Urinary bladder (tissue), 3 donors: ENCODE measurements at regions not wholly inside any gene's neighbourhood (a gene's known extent, or its start where the extent isn't known, plus 50 kb on each side); places are given as distances from the start of the nearest gene placed in this dataset.
A peak's percentile ranks its signal among the peaks of the same experiment; 100 is the strongest.

ENCODE experiments used
- DNase-seq: peaks from one replicate; pipeline ENCODE4 v3.0.0-alpha.2; 2015; ENCODE audit errors: extremely low spot score
- H3K27ac ChIP-seq: one replicate; pipeline ENCODE4 v1.5.1; 2013; ENCODE audit warnings: low read depth, mild to moderate bottlenecking, moderate library complexity
- H3K36me3 ChIP-seq: one replicate; pipeline ENCODE4 v1.6.1; 2013; ENCODE audit warnings: mild to moderate bottlenecking, moderate library complexity; ENCODE audit not compliant: insufficient read depth
- H3K4me1 ChIP-seq: one replicate; pipeline ENCODE4 v1.6.1; 2013; ENCODE audit warnings: mild to moderate bottlenecking, moderate library complexity; ENCODE audit not compliant: insufficient read depth
- H3K4me3 ChIP-seq: one replicate; pipeline ENCODE4 v1.5.1; 2013; ENCODE audit warnings: low read depth, low read length
- WGBS: extraction: QIAGEN DNeasy Blood & Tissue Kit; methylation state at CpG from one replicate; pipeline ENCODE4 v1.1.7; 2013; 5-methylcytosine and 5-hydroxymethylcytosine counted together
- donor health status: healthy with polysubstance abuse.
- donor health status: healthy.

DNA sequence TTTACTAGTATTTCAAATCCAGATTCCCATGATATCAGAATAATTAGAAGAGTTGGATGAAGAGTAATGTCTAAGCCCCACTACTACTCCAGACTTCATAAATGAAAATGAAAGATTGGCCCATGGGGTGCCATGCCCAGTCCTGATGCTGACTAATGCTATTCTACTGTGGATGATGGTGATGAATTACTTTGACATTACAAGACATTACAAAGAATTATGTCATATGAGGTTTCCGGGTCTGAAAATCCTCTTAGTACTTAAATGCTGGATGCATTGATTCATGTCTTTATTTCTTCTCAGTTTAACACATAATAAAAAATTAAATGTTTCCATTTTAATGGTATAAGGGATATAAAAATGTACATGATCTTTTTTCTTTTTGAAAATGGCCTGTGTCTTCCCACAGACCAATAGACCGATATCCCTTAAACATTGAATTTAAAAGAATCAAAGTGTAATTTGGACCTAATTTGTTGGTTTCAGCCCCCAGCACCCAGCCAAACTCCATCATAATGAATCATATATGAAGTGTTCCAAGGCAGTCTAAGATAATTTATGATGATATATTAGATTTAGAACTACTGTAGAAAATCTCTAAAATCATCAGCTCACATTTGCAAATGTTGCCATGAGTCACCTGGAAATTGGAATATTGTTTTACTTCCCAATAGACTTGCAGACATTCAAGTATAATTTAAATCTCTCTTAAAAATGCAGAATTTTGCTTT lies 223.6 kb upstream of the SGCD start:
- Histone ChIP-seq H3K4me1 (no peaks in the 10 kb centered on the region), H3K4me3 (no peak overlapping the region), H3K36me3 (no peaks in the 10 kb centered on the region), H3K27ac (no peak overlapping the region)
- WGBS = 95% methylated on average over 2 of the region's 2 CpGs
- DNase-seq = no peak

GRCh38 chr5:156109317-156110023 lies 217.5 kb upstream of the SGCD start:
- Histone ChIP-seq H3K4me3 (no peak overlapping the region), H3K4me1 (no peaks in the 10 kb centered on the region), H3K27ac (no peak overlapping the region), H3K36me3 (no peaks in the 10 kb centered on the region)
- WGBS = 76% methylated on average over 2 of the region's 2 CpGs
- DNase-seq = no peak

DNA sequence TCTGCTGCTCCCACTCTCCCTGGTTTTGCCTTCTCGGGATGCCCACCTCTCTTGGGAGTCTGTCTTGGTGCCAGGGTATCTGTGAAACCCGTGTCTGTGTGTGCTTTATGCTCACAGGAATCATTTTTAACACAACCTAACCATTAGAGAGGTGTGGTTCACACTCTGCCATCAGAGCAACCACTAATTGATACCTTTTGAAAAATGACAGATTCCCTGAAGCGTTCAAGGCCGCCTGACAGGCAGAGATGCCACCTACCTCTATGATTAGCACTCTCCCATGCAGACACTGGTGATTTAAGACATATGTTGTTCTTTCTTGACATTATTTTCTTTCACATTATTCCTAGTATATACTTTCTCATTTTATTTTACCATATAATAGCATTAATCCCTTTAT lies 207.3 kb upstream of the SGCD start:
- no peaks in the 10 kb centered on the region for H3K4me1 ChIP-seq
- 90% methylated on average over 4 of the region's 4 CpGs for WGBS
- DNase-seq = no peak
- no peaks in the 10 kb centered on the region for H3K36me3 ChIP-seq
- H3K27ac ChIP-seq = no peak overlapping the region
- H3K4me3 ChIP-seq = no peak overlapping the region

DNA sequence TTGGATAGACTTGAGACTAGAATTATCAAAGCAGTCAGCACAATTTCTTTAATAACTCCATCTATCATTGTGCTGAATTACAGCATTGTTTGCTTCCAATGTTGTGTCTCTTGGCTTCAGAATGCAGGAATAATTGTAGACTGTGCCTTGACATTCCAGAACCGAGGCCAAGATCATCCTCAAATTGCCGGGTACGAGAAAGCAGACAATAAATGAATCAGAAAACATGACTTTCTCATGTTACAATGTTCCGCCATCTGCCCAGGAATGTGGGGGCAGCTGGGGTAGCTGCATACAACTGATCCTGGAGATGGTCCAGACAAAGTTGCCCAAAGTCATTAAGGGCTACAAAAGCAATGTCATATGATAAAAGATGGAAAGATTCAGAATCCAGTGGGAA lies 206.2 kb upstream of the SGCD start:
- 45% methylated on average over 4 of the region's 4 CpGs for WGBS
- no peaks in the 10 kb centered on the region for H3K4me1 ChIP-seq
- peak; percentile 5 for DNase-seq

GRCh38 chr5:156121234-156121633 lies 205.7 kb upstream of the SGCD start:
- Histone ChIP-seq H3K27ac (no peak overlapping the region), H3K4me3 (no peak overlapping the region), H3K4me1 (no peaks in the 10 kb centered on the region), H3K36me3 (no peaks in the 10 kb centered on the region)
- no peak for DNase-seq
- WGBS = 66% methylated on average over 3 of the region's 3 CpGs

More for the DNA sequence above, 206.2 kb upstream of the SGCD start:
- Histone ChIP-seq H3K36me3 (no peaks in the 10 kb centered on the region), H3K27ac (no peak overlapping the region), H3K4me3 (no peak overlapping the region)

DNA sequence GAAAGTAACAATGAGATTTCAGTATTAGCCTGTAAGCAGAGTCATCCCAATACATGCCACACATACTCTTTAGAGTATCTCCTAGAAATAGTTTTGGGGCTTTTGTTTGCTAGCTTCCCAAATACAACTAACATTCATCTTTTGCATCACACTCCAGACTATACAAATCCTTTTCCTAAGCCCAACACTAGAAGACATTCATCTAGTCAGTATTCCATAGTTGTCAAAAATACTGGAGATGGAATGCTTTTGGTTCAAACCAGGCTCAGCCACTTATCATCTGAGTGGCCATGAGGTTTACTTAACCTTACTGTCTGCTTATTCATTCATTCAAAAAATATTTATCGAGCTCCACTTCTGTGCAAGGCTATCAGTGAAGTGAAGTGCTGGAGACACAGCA lies 205.1 kb upstream of the SGCD start:
- no peak for DNase-seq
- Histone ChIP-seq H3K27ac (no peak overlapping the region), H3K36me3 (no peaks in the 10 kb centered on the region), H3K4me3 (no peak overlapping the region), H3K4me1 (no peaks in the 10 kb centered on the region)
- 31% methylated on average over 1 of the region's 1 CpG for WGBS

DNA sequence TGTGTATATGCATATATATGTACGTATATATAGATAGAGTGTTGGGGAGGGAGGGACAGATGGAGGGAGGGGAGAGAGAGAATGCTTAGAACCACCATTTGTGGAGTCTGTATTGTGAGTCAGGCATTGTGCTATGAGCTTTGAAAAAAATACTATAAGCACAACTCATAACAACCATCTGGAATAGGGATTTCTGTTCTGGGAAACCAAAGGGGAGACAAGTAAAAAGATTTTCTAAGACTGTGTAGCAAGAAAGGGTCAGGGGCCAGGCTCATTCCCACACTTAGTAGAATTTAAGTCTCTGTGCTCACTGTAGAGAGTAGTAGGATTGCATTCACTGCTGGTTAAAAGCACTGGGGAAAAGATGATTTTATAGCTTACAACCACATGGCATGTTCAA lies 202.3 kb upstream of the SGCD start:
- 43% methylated on average over 1 of the region's 1 CpG for WGBS
- Histone ChIP-seq H3K36me3 (no peaks in the 10 kb centered on the region), H3K4me1 (no peaks in the 10 kb centered on the region), H3K4me3 (no peak overlapping the region), H3K27ac (no peak overlapping the region)
- DNase-seq = no peak

- no peak for DNase-seq
- H3K27ac ChIP-seq = no peak overlapping the region
- no peaks in the 10 kb centered on the region for H3K36me3 ChIP-seq
- no peaks in the 10 kb centered on the region for H3K4me1 ChIP-seq
- no peak overlapping the region for H3K4me3 ChIP-seq
- 88% methylated on average over 3 of the region's 3 CpGs for WGBS
Observed at GRCh38 chr5:156125118-156125517, 201.8 kb upstream of the SGCD start.

DNA sequence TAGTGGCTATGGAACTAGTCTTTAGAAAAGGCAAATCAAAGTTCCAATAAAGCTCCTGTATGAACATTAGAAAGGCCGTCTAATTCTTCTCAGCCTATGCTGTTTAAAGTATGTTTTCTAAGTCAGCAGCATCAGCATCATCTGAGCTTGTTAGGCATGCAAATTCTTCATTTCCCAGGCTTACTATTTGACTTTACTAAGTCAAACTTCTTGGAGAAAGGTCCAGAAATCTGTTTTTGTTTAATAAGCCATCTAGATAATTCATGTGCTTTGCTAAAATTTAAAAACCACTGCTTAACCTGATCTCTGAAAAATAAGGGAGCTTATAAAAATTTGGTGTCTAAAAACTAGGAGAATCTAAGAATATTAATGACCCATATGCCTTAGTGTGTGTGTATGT lies 200.2 kb upstream of the SGCD start:
- DNase-seq = no peak
- H3K4me1 ChIP-seq = no peaks in the 10 kb centered on the region
- H3K27ac ChIP-seq = no peak overlapping the region
- no peak overlapping the region for H3K4me3 ChIP-seq
- no peaks in the 10 kb centered on the region for H3K36me3 ChIP-seq
- WGBS = 60% methylated on average over 1 of the region's 1 CpG

DNA sequence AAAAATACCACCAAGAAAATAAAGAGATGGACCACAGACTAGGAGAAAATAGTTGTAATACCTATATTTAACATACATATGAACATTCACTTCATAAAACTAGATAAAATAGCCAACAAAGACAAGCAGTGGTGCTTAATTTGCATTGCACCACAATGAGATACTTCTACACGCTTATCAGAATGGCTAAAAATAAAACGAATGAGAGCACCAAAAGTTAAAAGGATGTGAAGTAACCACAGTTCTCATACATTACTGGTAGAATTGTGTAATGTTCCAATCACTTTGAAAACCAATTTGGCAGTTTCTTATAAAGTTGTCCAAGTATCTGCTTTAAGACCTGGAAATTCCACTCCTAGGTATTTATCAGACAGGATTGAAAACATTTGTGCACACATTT lies 198.9 kb upstream of the SGCD start:
- 52% methylated on average over 2 of the region's 2 CpGs for WGBS
- H3K4me1 ChIP-seq = no peaks in the 10 kb centered on the region
- H3K36me3 ChIP-seq = no peaks in the 10 kb centered on the region
- H3K4me3 ChIP-seq = no peak overlapping the region
- H3K27ac ChIP-seq = no peak overlapping the region
- DNase-seq = no peak

DNA sequence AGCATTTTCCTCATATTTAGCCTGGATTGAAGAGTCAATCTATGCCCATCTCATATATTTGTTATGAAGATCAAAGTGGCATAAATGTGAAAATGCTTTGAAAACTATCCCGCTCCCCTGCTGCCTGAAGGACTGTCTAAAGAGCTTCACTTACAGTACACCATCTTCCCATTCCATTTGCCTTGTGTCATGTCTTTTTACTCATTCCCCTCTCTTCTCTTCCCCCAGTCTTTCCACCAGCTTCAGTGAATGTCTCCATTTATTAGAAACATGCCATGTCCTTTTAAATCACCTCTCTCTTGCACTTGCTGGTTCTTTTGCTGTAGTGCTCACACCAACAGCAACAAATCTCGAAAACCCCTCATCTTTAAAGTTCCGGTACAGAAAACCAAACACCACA lies 192.7 kb upstream of the SGCD start:
- H3K36me3 ChIP-seq = no peaks in the 10 kb centered on the region
- no peak overlapping the region for H3K4me3 ChIP-seq
- no peak for DNase-seq
- H3K4me1 ChIP-seq = no peaks in the 10 kb centered on the region
- H3K27ac ChIP-seq = no peak overlapping the region
- 97% methylated on average over 3 of the region's 3 CpGs for WGBS

GRCh38 chr5:156135531-156135930 lies 191.4 kb upstream of the SGCD start:
- 79% methylated on average over 1 of the region's 1 CpG for WGBS
- Histone ChIP-seq H3K4me1 (no peaks in the 10 kb centered on the region), H3K36me3 (no peaks in the 10 kb centered on the region), H3K4me3 (no peak overlapping the region), H3K27ac (no peak overlapping the region)
- DNase-seq = no peak

DNA sequence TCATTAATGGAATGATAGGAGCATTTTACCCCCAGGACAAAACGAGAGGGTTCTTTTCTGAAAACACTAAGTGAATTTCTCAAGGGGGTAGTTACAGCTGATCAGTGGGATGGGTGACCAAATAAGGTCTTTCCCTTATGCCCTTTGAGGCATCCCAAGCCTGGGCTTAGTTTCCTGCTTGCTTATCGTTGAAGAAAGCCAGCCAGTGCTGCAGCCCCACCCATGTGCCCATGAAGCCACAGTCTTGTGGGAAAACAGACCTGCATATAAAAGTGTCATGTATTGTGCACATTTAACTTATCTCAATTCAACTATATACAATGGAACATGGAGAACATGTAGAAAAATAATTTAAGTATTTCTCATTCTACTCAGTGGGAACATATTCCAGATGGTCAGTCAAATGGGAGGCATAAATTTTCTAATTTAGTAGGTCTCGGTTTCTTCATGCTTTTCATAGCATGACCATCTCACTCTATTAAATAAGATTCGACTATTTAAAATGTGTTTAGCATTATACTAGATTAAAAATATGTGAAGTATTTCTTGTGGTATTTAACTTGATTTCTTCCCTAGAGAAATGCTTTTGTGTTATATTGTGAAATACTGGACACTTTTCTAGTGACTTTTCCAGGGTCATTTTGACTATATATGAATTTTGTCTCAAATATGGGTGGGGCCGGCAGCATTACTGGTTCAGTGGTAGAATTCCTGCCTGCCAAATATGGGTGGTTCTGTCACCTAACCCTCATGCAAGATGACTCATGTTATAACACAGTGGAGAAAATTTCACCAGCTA lies 189.7 kb upstream of the SGCD start:
- no peak for DNase-seq
- H3K4me1 ChIP-seq = no peaks in the 10 kb centered on the region
- H3K4me3 ChIP-seq = no peak overlapping the region
- no peak overlapping the region for H3K27ac ChIP-seq
- H3K36me3 ChIP-seq = no peaks in the 10 kb centered on the region
- WGBS = 53% methylated on average over 5 of the region's 5 CpGs

GRCh38 chr5:156142867-156143266 lies 184.1 kb upstream of the SGCD start:
- Histone ChIP-seq H3K27ac (no peak overlapping the region), H3K36me3 (no peaks in the 10 kb centered on the region), H3K4me1 (no peaks in the 10 kb centered on the region), H3K4me3 (no peak overlapping the region)
- 97% methylated on average over 2 of the region's 2 CpGs for WGBS
- DNase-seq = no peak
